RWPE2 (cell line): ENCODE measurements at regions not wholly inside any gene's neighbourhood (a gene's known extent, or its start where the extent isn't known, plus 50 kb on each side); places are given as distances from the start of the nearest gene placed in this dataset.

Source experiments
- ATAC-seq: fragments of 200-7000 bp; cut with Tn5 transposase; 3 replicates; pipeline ENCODE4 v1.9.1; 2021; ENCODE audit warnings: low read depth
- DNase-seq: peaks from one replicate; pipeline ENCODE4 v3.0.0-alpha.2; 2020; ENCODE audit warnings: low spot score
- H3K27ac ChIP-seq: fragments of 450-650 bp; 2 replicates; pipeline ENCODE4 v1.5.1; 2017; ENCODE audit warnings: mild to moderate bottlenecking; ENCODE audit not compliant: poor library complexity, severe bottlenecking
- H3K27me3 ChIP-seq: fragments of 250-450 bp; sonication (Bioruptor Pico); 2 replicates; pipeline ENCODE4 v1.5.1; 2021; ENCODE audit warnings: mild to moderate bottlenecking, moderate library complexity; ENCODE audit not compliant: insufficient read depth, poor library complexity, severe bottlenecking
- H3K36me3 ChIP-seq: fragments of 250-450 bp; sonication (Bioruptor Pico); 2 replicates; pipeline ENCODE4 v1.5.1; 2020; ENCODE audit warnings: low read depth, mild to moderate bottlenecking, moderate library complexity
- H3K4me1 ChIP-seq: fragments of 250-450 bp; sonication (Bioruptor Pico); 2 replicates; pipeline ENCODE4 v1.5.1; 2021; ENCODE audit warnings: mild to moderate bottlenecking, moderate library complexity; ENCODE audit not compliant: insufficient read depth, poor library complexity, severe bottlenecking
- H3K4me3 ChIP-seq: fragments of 250-450 bp; sonication (Bioruptor Pico); 2 replicates; pipeline ENCODE4 v1.5.1; 2021; ENCODE audit warnings: mild to moderate bottlenecking, moderate library complexity; ENCODE audit not compliant: severe bottlenecking
- H3K9me3 ChIP-seq: fragments of 250-450 bp; sonication (Bioruptor Pico); 2 replicates; pipeline ENCODE4 v1.5.1; 2021; ENCODE audit warnings: mild to moderate bottlenecking, moderate library complexity; ENCODE audit not compliant: severe bottlenecking
- CTCF ChIP-seq: fragments of 450-650 bp; IDR thresholded peaks from one replicate; pipeline ENCODE4 v1.5.1; 2017; ENCODE audit warnings: mild to moderate bottlenecking, moderate library complexity; ENCODE audit not compliant: poor library complexity, severe bottlenecking

DNA sequence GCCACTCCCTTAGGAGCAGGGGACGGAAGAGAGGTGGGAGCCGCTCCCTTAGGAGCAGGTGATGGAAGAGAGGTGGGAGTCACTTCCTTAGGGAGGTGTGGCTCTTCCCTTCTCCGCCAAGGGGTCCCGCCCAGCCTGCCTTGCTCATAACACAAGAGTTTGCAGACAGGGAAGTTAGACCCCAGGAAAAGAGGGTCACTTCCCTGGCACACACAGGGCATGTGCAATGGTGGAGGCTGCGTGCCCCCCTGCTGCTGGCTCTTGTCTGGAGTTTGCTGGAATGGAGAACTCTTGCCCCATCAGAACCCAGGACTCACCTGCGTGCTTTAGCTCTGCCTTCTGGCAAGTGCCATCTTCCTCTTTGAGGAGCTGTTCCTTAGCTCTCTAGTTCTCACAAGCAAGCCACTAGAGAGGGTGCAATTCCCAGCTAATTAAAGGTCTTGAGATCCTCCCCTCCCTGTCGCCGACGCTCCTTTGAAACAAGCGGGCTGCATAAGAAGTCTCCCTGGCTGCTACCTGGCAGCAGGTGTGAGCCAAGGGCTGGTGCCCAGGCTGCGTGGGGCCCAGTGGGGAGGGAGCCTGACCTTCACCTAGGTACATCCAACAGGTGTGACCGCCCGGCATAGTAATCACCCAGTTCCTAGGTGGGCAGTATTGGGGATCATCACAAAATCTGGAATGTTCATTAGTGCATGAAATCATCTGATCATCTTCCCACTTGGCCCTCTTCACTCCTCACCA is 281.6 kb downstream of the ZNF536 start:
- Histone ChIP-seq H3K4me1 (no peaks in the 10 kb centered on the region), H3K4me3 (no peak overlapping the region), H3K27me3 (peaks cover 11% of the 10 kb centered on the region), H3K9me3 (no peaks in the 10 kb centered on the region), H3K27ac (no peak overlapping the region), H3K36me3 (no peaks in the 10 kb centered on the region)
- DNase-seq (no peak), ATAC-seq (no peak)
- no peak for TF ChIP-seq CTCF

- ATAC-seq, result no peak
- H3K27ac ChIP-seq, result no peak overlapping the region
- no peaks in the 10 kb centered on the region for H3K4me1 ChIP-seq
- peaks cover 11% of the 10 kb centered on the region for H3K27me3 ChIP-seq
- no peaks in the 10 kb centered on the region for H3K9me3 ChIP-seq
- no peaks in the 10 kb centered on the region for H3K36me3 ChIP-seq
- H3K4me3 ChIP-seq, result no peak overlapping the region
- no peak for TF ChIP-seq CTCF
- DNase-seq, result no peak
Observed at GRCh38 chr19:30652751-30653150, 280.6 kb downstream of the ZNF536 start.

DNA sequence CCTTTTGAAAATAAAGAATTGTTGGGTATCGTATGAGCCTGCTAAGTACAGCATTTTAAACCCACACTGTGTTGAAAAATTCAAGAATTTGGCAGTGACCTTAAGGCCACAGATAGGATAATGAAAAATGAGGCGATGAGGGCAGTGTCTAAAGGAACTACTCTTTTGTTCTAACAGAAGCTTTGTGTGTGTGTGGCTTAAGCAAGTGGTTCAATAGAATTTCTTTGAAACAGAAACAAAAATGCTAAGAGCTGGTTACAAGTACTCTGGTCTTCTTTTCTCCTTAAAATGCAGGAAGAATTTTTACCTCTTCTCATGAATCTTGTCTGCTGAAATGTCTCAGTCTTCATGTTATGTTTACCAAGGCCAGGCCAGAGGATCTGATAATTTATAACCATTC is 279.5 kb downstream of the ZNF536 start:
- Histone ChIP-seq H3K27ac (no peak overlapping the region), H3K27me3 (peaks cover 13% of the 10 kb centered on the region), H3K36me3 (no peaks in the 10 kb centered on the region), H3K4me3 (no peak overlapping the region), H3K4me1 (no peaks in the 10 kb centered on the region), H3K9me3 (no peaks in the 10 kb centered on the region)
- no peak for ATAC-seq
- TF ChIP-seq CTCF, result no peak
- no peak for DNase-seq

- Histone ChIP-seq H3K27ac (no peak overlapping the region), H3K36me3 (no peaks in the 10 kb centered on the region), H3K27me3 (peaks cover 13% of the 10 kb centered on the region), H3K4me1 (no peaks in the 10 kb centered on the region), H3K4me3 (no peak overlapping the region), H3K9me3 (no peaks in the 10 kb centered on the region)
- no peak for TF ChIP-seq CTCF
- ATAC-seq, result no peak
- no peak for DNase-seq
Observed at GRCh38 chr19:30651066-30651465, 278.9 kb downstream of the ZNF536 start.

- Histone ChIP-seq H3K4me3 (no peak overlapping the region), H3K27ac (no peak overlapping the region), H3K27me3 (peaks cover 8% of the 10 kb centered on the region), H3K4me1 (no peaks in the 10 kb centered on the region), H3K9me3 (no peaks in the 10 kb centered on the region), H3K36me3 (no peaks in the 10 kb centered on the region)
- ATAC-seq (peak; percentile 48; the same call in 1 of the 3 replicates), DNase-seq (no peak)
- peak; percentile 92 for TF ChIP-seq CTCF
Observed at GRCh38 chr19:30649934-30650614, 277.9 kb downstream of the ZNF536 start.
